OCI-LY3 (cell line): ENCODE measurements at regions not wholly inside any gene's neighbourhood (a gene's known extent, or its start where the extent isn't known, plus 50 kb on each side); places are given as distances from the start of the nearest gene placed in this dataset.

ENCODE experiments used
- CTCF ChIP-seq: fragments of 200-600, 300-600 bp; sonication (generic); IDR thresholded peaks from 2 replicates; pipeline ENCODE4 v1.5.1; 2014; ENCODE audit warnings: antibody characterized with exemption, low read length, low read depth
- EZH2phosphoT487 ChIP-seq: fragments of 200-600 bp; shearing (Covaris generic); IDR thresholded peaks from 2 replicates; pipeline ENCODE4 v1.6.1; 2018; ENCODE audit warnings: antibody characterized with exemption, mixed run types, low read depth

GRCh38 chr1:118825619-118826018, 162.5 kb downstream of the TBX15 start:
- TF ChIP-seq CTCF, result no peak
- no peak for TF ChIP-seq EZH2phosphoT487
